Testis (tissue), 2 donors: ENCODE measurements at regions not wholly inside any gene's neighbourhood (a gene's known extent, or its start where the extent isn't known, plus 50 kb on each side); places are given as distances from the start of the nearest gene placed in this dataset.

Experiments
- CTCF ChIP-seq, 3 experiments: fragments of 450-650 bp in 2 of 3; fragments of 200-600 bp in 1 of 3; sonication (generic) in 1 of 3; IDR thresholded peaks; one replicate each; pipeline ENCODE4 v1.5.1; 2016 to 2019; ENCODE audit warnings: antibody characterized with exemption in 3 of 3, mild to moderate bottlenecking in 2 of 3, moderate library complexity in 1 of 3
- POLR2A ChIP-seq: fragments of 450-650 bp; IDR thresholded peaks from one replicate; pipeline ENCODE4 v1.6.1; 2017; ENCODE audit warnings: antibody characterized with exemption, mild to moderate bottlenecking, moderate library complexity

- TF ChIP-seq POLR2A (no peak), CTCF (IDR thresholded peaks at IDR 0.05) (no peak)
Measured at GRCh38 chr5:68682400-68683160, 411.2 kb upstream of the SLC30A5 start.
